Pulmonary artery endothelial cell (primary cell): ENCODE measurements at regions not wholly inside any gene's neighbourhood (a gene's known extent, or its start where the extent isn't known, plus 50 kb on each side); places are given as distances from the start of the nearest gene placed in this dataset.
"Not testable (repeated sequence)": the region's sequence is repeated elsewhere in the genome, so short reads cannot be mapped to it uniquely, and the experiment has no call there.

ENCODE experiments used
- DNase-seq: peaks from one replicate; pipeline ENCODE4 v3.0.0-alpha.2; 2011; ENCODE audit warnings: low read depth, low spot score

DNA sequence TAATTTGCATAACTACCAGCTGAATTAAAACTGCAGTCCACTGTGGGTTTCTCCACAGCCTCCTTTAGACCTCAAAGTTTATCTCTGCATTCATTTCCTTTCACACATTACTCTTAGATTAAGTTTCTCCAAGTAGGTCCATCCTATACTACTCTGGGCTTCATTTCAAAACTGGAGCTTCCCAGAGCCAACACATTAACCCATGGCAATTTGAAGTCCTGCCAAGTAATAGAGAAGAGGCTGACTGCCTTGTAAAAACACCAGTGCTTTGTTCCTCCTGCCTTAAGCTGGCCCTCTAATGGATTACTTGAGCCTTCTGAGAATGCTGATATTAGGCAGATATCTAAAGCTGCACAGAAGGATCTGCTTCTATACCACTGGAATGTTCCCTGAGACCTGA lies 997.2 kb upstream of the SLIT2 start:
- no peak for DNase-seq

DNA sequence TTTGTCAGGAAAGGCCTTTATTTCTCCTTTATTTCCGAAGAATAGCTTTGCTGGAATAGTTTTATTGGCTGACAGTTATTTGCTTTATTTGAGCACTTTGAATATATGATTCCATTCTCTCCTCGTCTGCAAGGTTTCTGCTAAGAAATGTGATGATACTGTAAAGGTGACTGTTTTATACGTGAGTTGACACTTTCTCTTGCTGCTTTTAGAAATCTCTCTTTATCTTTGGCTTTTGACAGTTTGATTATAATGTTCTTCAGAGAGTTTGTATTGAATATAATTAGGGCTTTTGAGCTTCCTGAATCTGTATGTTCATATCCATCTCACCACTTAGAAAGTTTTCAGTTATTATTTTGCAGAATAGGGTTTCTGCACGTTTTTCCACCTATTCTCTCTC lies 1003.7 kb upstream of the SLIT2 start:
- DNase-seq, result no peak

DNA sequence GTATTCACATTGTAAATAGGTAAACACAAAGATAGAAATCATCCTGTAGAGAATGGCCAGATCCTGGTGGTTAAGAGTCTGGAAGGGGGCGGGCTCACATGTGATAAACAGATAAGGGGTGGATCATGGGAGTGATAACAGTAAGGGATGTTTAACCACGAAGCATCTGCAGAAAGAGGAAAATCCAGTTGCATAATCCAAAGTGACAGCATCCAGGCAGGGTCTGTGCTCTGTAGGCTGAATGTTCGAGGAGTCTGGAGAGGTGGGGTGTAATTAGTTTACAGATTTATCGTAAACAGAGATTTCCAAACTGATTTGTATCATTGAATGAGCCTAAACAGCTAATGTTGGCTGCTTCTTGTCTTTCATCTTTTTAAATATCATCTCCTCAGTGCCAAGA lies 1009.8 kb upstream of the SLIT2 start:
- no peak for DNase-seq

DNA sequence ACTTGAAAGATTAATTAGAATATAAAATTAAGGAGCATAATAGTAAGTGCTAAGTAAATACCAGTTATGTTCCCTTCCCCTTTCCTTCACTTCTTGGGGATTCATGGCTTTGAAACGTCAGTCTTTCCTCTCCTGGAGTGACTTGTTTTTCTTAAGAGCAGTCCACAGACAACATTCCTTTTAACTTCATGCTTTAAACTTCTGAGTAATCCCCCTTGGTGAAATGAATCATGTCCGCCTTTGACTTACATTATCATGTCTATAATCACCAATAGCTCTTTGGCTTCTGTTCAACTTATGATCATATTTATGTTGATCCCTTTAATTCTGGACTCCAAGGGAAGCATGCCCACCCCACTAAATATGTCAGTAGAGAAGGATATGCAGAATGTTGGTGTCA lies 1012.1 kb upstream of the SLIT2 start:
- no peak for DNase-seq

DNA sequence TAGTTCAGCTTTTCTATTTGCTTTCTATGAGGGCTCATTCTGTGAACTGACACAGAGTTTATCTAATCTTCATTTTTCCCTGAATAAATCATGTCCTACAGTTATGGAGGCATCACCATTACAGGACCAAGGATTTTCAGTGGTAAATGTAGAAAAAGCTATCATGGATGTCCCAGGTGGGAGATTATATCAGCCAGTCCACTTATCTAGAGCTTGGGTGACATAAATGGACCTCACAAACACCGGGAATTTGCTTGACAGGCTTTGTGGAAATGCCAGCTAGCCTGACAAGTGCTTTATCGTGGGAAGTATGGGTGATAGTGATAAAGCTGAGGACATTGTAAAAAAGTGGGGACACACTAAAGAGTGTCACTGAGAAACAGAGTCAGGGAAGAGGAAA lies 1015.2 kb upstream of the SLIT2 start:
- no peak for DNase-seq

DNA sequence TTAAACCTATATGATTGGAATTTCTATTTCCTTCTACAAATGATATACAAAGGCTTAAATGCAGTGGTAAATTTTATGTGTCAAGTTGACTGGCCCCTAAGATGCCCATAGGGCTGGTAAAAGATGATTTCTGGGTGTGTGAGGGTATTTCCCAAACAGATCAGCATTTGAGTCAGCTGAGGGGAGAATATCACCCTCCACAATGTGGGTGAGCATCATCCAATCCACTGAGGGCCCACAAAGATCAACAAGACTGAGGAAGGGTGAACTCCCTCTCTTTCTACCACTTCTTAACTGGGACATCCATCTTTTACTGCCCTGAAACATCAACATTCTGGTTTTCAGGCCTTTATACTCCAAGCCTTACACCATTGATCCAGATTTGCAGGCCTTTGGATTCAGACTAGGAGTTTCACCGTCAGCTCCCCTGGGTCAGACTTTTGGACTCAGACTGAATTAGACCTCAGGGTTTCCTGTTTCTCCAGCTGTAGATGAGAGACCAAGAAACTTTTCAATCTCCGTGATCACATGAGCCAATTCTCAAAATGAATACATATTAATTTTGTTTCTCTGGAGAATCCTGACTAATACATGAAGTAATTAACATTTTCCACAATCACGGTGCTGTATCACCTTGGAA lies 1020.7 kb upstream of the SLIT2 start:
- DNase-seq, result no peak

DNA sequence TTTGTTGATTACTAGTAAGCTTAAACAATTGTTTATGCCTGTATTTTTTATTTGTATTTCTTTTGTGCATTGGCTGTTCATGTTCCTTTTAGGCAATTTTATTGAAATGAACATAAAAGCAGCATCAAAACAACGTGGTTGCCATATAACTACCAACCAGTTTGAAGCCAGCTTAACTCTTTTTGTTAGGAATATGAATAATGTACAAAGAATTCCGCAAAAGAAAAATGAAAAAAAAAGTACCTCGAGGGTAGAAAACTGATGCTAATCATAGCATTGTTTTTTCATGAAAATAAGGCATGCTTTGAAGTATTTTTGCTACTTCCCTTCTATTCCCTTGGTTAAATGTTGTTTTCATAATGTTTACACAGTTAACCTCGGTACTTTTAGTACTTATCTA lies 1024.0 kb upstream of the SLIT2 start:
- DNase-seq, result no peak

DNA sequence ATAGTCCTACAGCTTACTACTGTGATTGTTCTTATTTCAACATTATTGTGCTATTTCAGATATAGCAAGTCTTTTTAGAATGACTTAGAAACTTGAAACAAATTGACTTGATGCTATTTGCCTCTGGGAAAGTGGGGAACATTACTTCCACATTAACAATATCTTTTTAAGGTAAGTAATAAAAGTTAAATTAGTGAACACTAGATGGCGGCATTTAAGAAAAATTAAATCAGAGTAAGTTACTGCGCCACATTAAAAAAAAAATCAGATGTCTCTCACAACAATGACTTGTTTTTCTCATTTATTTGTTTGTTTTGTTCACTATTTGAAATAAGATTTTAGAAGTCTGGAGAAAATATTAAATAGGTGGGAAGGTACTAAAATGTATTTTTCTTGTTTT lies 1026.9 kb upstream of the SLIT2 start:
- no peak for DNase-seq

DNA sequence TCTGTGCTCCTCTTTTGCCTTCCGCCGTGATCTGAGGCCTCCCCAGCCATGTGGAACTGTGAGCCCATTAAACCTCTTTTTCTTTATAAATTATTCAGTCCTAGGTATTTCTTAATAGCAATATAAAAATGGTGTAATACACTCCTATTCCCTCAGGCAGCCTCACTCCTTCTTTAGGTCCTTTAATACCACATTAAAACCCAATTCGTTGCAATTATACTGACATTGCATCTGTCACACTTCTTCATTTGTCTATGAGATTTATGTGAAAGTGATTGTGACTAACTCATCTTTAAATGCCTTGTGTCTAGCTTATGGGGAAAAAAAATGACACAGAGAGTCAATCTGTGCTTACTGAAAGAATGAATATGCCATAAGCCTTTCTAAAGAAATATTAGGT lies 1035.2 kb upstream of the SLIT2 start:
- no peak for DNase-seq

DNA sequence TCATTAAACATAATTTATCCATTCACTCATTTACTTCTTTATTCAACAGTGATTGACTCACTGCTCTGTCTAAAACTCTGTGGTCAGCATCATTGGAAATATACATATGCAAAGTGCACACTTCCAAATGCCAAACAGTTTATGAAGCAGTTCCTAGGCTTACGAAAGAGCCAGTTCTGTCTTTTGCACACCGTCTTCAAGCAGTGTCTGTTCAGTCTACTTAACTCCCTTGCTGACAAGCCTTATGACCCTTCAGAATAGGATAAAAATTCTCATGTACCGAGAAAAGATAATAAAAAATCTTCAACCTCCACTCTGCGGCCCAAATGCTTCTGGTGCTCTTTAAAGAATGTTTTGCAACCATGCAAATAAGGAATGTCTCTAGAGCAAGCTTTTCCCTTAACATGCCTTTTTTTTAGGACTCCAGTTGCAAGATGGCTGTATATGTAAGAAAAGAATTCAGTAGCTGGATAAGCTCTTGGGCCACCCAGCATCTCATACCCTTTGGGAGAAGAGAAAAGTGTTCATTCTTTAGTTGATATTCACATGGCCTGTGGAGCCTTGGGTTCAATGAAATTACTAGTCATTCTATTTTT lies 1037.0 kb upstream of the SLIT2 start:
- DNase-seq, result no peak

DNA sequence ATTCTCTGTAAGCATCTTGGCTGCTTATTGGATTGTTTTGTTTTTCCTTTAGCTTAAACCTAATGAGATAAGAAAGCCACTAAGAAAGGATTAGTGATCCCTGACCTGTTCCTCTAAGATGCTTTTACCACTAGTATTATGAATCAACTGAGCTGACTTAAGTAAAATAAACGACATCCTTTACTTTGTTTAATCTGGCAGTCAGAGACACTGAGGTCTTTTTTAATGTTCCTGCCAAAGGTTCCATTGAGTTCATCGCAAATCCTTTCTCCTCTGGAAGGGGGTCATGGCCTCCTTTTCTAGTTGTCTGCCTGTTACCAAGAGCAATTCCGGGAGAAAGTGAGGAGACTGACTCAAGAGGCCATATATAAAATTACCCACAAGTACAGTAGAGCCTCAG lies 1038.3 kb upstream of the SLIT2 start:
- DNase-seq, result no peak

DNA sequence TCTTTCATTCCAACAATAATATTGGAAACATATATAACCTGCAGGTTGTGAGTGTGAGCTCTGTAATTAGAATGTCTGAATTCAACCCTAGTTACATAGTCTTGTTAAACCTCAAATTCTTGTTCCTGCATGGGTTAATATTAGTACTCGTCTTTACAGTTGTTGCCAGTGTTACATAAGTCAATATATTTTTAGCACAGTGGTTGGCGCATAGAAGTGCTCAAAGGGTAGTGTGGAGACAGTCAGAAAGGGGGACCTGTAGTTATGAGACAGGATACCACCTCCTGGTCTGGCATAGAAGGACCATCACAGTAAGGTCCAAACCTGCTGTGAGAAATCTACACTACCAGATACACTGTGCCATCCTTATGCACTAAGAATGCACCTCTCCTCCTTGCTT lies 1045.9 kb upstream of the SLIT2 start:
- no peak for DNase-seq

DNA sequence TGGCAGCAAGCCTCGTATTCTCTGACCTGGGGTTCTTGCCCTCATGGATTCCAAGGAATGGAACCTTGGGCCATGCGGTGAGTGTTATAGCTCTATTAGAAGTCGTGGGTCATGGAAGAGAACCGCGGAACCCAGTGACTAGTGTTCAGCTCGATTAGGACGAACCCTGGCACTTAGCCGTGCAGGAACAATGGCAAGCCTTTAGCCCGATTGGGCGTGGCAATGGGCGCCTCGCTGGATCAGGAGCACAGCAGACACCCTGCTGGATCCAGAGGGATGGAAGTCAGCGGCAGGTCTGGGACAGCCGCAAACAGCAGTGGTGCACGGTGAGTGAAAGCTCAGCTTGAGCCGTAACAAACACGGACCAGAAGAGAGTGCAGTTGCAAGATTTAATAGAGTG lies 1053.9 kb upstream of the SLIT2 start:
- DNase-seq, result not testable (repeated sequence)

DNA sequence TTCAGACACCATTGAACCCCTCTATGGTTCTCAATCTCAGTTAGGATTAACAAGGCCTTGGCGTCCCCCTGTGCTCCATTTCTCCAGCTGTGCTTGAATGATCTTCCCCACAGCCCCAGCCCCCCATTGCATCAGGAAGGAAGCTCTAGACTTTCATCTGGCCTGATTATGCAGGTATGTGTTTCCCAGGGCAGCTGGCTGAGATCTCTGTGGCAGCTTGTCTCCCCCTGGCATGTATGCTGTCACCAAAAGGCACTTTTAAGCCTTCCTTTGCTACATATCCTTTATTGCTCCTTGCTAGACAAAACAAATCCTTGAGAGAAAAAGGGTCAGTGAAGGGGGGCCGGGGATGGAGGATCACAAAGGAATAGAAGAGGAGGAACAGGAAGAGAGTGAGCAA lies 1056.0 kb upstream of the SLIT2 start:
- DNase-seq, result no peak

DNA sequence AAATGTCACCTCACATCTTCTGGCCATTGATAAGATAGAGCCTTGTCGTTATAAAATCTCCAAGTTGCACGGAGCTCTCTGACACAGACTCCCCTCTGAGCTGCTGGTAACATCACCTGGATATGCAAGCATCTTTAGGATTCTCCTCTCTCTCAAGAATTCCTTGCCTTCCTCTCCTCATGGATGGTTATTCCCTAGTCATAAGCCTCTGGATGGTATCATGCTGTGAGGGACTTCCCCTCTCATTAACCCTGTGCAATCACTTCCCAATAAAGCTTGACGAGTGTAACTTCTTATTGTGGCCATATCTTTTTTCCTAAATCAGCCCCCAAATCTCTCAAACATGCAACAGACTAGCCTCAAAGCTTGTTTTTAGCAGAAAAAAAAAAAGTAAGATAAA lies 1057.0 kb upstream of the SLIT2 start:
- no peak for DNase-seq

DNA sequence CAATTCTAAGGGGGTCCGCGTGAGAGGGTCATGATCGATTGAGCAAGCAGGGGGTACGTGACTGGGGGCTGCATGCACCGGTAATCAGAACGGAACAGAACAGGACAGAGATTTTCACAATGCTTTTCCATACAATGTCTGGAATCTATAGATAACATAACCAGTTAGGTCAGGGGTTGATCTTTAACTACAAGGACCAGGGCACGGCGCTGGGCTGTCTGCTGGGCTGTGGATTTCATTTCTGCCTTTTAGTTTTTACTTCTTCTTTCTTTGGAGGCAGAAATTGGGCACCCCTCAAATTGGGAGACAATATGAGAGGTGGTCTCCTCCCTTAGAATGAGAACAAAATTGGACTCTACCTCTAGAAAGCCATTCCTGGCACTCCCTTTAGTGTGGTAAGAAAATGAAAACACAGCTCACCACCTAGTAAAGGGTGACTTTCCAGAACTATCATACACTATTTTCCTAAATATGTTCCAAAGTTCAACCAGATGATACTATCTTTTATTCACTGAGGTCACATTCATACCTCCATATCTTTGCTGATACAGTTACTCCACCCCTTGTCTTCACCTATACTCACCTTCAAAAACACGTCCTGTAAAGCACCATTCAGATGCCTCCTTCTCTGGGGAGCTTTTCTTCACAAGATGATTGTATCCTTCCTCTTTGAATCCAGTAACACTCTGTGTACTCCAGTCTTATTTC lies 1058.3 kb upstream of the SLIT2 start:
- DNase-seq, result no peak

DNA sequence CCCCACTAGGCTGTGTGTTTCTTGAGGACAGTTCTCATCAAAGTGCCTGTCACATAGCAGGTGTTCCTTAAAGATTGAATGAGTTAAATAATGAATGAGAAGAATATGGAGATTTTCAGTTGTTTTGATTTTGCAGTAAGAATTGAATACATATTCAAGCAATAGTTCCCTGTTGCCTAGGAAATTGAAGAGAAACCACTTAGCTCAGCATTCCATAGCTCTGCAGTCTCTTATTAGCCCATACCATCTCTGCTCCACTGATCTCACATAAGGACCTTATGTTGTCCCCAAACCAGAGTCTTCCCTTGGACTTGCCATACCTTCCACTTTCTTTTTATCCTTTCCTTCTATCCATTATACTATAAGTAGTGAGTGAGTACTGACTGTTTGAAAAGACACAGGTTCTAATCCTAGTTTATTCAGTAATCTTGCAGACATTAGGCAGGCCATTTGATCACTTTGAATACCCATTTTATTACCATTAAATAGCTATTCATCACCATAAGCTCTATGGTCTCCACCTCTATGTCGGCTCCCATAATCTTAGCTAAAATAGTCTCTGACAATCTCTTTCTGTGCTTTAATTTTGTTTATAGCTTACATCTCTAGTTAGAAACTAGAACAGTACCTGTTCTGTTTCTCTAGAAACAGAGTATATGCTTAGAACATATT lies 1059.6 kb upstream of the SLIT2 start:
- no peak for DNase-seq

DNA sequence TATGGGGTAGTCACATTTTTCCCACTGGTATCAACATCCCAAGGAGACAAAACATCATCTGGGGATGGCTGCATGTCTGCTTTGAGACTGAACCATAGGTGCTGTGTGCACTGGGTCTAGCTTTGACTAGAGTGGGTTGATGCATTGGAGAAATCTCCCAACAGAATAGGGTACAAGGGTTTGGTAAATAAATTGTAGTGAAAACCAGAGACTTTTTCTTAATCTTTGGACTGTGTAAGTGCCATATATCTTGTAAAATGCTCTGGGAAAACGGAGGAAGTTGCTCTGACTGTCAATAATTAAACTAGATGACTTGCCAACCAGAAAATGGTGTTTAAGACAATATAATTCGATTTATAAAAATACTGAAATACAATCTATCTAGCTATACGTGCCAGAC lies 1064.0 kb upstream of the SLIT2 start:
- DNase-seq, result no peak

DNA sequence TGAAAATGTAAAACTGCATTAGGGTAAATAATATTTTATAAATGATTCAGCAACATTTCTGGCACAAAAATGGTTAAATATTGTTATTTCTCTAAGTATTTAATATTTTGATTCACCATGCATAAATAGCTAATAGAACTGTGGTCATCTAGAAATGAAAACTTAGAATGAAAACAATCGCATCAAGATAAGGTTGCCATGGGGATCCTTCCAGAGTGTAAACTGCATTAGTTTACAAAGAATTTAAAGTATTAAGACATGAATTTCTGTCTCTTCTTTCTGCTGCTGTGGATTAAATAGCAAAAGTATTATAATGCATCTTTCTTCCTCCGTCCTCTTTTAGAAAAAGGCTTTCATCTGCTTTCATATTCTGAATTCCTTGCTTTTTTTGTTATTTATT lies 1064.6 kb upstream of the SLIT2 start:
- no peak for DNase-seq

DNA sequence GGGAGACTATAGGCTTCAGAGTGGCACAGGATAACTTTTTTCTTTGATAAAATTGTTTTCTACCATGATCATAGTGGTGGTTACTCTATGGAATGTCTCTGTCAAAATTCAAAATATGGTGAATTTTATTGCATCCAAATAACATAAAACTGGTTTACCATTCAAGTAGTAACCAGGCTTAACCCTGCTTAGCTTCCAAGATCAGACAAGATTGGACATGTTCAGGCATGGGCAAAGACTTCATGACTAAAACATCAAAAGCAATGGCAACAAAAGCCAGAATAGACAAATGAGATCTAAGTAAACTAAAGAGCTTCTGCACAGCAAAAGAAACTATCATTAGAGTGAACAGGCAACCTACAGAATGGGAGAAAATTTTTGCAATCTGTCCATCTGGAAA lies 1070.1 kb upstream of the SLIT2 start:
- not testable (repeated sequence) for DNase-seq

DNA sequence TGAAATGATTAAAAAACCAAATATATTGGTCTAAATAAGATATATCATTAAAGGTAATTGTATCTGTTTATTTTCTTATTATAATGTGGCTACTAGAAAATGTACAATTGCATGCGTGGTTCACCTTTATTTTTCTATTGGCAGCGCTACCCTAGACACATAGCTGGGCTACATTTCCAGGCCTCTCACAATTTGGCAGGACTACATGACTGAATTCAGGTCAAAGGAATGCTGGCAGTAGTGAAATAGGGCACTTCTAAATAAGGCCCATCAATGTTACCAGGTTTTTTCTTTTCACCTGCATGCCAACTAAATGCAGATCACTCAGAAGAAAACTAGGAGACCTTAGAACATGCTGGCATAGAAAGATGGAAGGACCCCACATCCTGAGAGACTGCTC lies 1072.9 kb upstream of the SLIT2 start:
- no peak for DNase-seq

DNA sequence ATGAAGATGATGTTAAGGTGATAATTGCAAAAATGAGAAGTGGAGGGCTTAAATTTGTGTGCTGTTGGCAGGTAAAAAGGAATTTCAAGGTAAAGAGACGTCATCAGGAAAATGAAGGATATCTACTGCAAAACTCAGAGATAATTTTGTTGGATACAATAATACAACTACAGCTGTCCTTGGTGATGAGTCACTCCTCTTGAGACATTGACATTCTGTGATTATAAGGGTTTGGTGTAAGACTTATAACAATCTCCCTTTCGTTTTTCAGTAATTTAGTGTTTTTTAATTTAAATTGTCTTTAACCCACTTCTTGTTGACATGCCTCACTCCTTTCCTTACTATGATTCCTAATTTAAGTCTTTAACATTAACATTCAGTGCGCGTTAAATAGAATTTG lies 1074.1 kb upstream of the SLIT2 start:
- DNase-seq, result no peak

DNA sequence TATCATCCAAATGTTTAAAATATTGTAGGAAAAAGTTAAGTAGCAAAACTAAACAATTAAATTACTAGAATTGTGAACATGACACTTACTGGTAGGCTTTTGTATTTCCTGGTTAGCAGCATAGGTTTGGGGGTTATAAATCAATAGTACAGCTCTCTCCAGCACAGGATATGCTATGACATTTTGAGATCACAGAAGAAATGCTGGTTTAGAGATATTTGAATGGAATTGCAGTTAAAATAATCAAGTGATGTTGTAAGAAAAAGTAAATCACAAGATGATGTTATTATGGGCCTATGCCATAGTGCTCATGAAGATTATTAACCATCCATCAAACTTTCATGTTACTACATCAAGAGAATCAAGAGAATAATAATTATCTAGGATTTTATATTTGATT lies 1079.9 kb upstream of the SLIT2 start:
- DNase-seq, result no peak
